DMS53 (cell line): ENCODE measurements at regions not wholly inside any gene's neighbourhood (a gene's known extent, or its start where the extent isn't known, plus 50 kb on each side); places are given as distances from the start of the nearest gene placed in this dataset.
"Not testable (repeated sequence)": the region's sequence is repeated elsewhere in the genome, so short reads cannot be mapped to it uniquely, and the experiment has no call there.

ENCODE experiments used
- DNase-seq: peaks from one replicate; lab custom pipeline; 2025; lab: John Stamatoyannopoulos, UW

- peak; percentile 35 for DNase-seq
These were observed 202.3 kb downstream of the LIPI start for GRCh38 chr21:14008436-14008835.

GRCh38 chr21:14008006-14008405, 202.7 kb downstream of the LIPI start:
- DNase-seq, result not testable (repeated sequence)

GRCh38 chr21:14006144-14006543, 204.6 kb downstream of the LIPI start:
- not testable (repeated sequence) for DNase-seq

- DNase-seq, result not testable (repeated sequence)
These were observed 223.5 kb downstream of the LIPI start for GRCh38 chr21:13986996-13987958.

GRCh38 chr21:13985865-13986863, 224.6 kb downstream of the LIPI start:
- not testable (repeated sequence) for DNase-seq

- not testable (repeated sequence) for DNase-seq
These were observed 225.5 kb downstream of the LIPI start for GRCh38 chr21:13985137-13985864.

GRCh38 chr21:13984728-13985127, 226.0 kb downstream of the LIPI start:
- not testable (repeated sequence) for DNase-seq

- not testable (repeated sequence) for DNase-seq
These were observed 229.3 kb downstream of the LIPI start for GRCh38 chr21:13981176-13982087.

- peak; percentile 72 for DNase-seq
These were observed 230.6 kb downstream of the LIPI start for GRCh38 chr21:13980115-13980662.

- peak; percentile 23 for DNase-seq
These were observed 231.1 kb downstream of the LIPI start for GRCh38 chr21:13979608-13980007.

- not testable (repeated sequence) for DNase-seq
These were observed 236.2 kb downstream of the LIPI start for GRCh38 chr21:13974582-13974981.

GRCh38 chr21:13969853-13970252, 240.9 kb downstream of the LIPI start:
- not testable (repeated sequence) for DNase-seq

GRCh38 chr21:13969002-13969401, 241.8 kb downstream of the LIPI start:
- not testable (repeated sequence) for DNase-seq

- DNase-seq, result not testable (repeated sequence)
These were observed 247.5 kb downstream of the LIPI start for GRCh38 chr21:13963259-13963658.

- peak; percentile 6 for DNase-seq
These were observed 273.5 kb downstream of the LIPI start for GRCh38 chr21:13937236-13937635.

GRCh38 chr21:13936033-13936937, 274.5 kb downstream of the LIPI start:
- not testable (repeated sequence) for DNase-seq

- not testable (repeated sequence) for DNase-seq
These were observed 275.2 kb downstream of the LIPI start for GRCh38 chr21:13935396-13936032.

- DNase-seq, result not testable (repeated sequence)
These were observed 275.8 kb downstream of the LIPI start for GRCh38 chr21:13934887-13935342.
